GM12874 (cell line): ENCODE measurements at regions not wholly inside any gene's neighbourhood (a gene's known extent, or its start where the extent isn't known, plus 50 kb on each side); places are given as distances from the start of the nearest gene placed in this dataset.

ENCODE experiments used
- CTCF ChIP-seq: IDR thresholded peaks from 2 replicates; pipeline ENCODE4 v1.5.1; 2011; ENCODE audit warnings: low read depth, mild to moderate bottlenecking, control low read depth, low read length, moderate library complexity; ENCODE audit not compliant: insufficient read depth

- TF ChIP-seq CTCF: no peak
Measured at GRCh38 chr19:29418201-29418600, 107.6 kb upstream of the VSTM2B start.

GRCh38 chr19:29420065-29420464 lies 105.7 kb upstream of the VSTM2B start:
- no peak for TF ChIP-seq CTCF

- no peak for TF ChIP-seq CTCF
Measured at GRCh38 chr19:29420482-29421195, 105.2 kb upstream of the VSTM2B start.

GRCh38 chr19:29421196-29421545 lies 104.6 kb upstream of the VSTM2B start:
- no peak for TF ChIP-seq CTCF

GRCh38 chr19:29422047-29422446 lies 103.7 kb upstream of the VSTM2B start:
- TF ChIP-seq CTCF: no peak

GRCh38 chr19:29422486-29423085 lies 103.2 kb upstream of the VSTM2B start:
- no peak for TF ChIP-seq CTCF

GRCh38 chr19:29428071-29428470 lies 97.7 kb upstream of the VSTM2B start:
- no peak for TF ChIP-seq CTCF
